Cardiac fibroblast (primary cell): ENCODE measurements at regions not wholly inside any gene's neighbourhood (a gene's known extent, or its start where the extent isn't known, plus 50 kb on each side); places are given as distances from the start of the nearest gene placed in this dataset.

ENCODE experiments used
- DNase-seq, 2 donors: peaks; one replicate each; pipeline versions ENCODE4 v3.0.0 to v3.0.0-alpha.2; 2010; ENCODE audit warnings: low read depth in 2 of 2
- H3K4me3 ChIP-seq, 2 donors: replicated peaks in 1 of 2; 1 replicate in 1 of 2; 2 replicates in 1 of 2; pipeline ENCODE4 v1.5.1; 2011; ENCODE audit warnings: low read depth in 2 of 2, low read length in 2 of 2, mild to moderate bottlenecking in 2 of 2, moderate library complexity in 1 of 2
- TF ChIP-seq, protein P1 (sequence below): IDR thresholded peaks from one replicate; pipeline ENCODE4 v1.5.1; 2011; ENCODE audit warnings: low read depth, mild to moderate bottlenecking, low read length, inconsistent platforms

DNA sequence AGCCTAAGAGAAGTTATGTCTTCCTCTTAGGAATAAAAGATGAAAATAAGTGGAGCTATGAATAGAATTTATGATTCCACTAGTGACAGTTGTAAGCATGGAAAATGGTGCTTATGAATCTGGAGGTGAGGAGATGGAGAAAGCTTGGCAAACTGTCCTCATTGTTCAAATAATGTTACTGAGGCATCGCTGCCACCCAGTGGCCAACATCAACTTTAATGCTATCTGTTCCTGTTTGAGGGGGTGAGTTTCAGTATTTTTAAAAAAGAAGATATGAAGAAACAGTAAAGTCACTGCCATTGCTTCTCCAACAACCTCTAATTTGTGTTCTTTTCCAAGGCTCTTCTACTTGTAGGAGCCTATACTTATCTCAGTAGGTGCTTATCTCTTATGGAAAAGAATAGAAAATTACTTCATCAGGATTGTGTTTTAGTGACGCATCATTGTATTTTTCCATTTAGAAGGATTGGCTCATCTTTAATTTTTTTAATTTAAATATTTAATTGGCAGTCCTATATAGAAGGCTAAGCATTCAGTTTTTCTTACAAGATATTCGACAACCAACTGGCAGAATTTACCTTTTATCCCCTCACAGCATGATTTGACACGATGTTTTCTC lies 260.4 kb upstream of the P2RY1 start:
- DNase-seq = peak; percentile 77 to 86
- no peak overlapping the region for H3K4me3 ChIP-seq
- TF ChIP-seq, protein P1, sequence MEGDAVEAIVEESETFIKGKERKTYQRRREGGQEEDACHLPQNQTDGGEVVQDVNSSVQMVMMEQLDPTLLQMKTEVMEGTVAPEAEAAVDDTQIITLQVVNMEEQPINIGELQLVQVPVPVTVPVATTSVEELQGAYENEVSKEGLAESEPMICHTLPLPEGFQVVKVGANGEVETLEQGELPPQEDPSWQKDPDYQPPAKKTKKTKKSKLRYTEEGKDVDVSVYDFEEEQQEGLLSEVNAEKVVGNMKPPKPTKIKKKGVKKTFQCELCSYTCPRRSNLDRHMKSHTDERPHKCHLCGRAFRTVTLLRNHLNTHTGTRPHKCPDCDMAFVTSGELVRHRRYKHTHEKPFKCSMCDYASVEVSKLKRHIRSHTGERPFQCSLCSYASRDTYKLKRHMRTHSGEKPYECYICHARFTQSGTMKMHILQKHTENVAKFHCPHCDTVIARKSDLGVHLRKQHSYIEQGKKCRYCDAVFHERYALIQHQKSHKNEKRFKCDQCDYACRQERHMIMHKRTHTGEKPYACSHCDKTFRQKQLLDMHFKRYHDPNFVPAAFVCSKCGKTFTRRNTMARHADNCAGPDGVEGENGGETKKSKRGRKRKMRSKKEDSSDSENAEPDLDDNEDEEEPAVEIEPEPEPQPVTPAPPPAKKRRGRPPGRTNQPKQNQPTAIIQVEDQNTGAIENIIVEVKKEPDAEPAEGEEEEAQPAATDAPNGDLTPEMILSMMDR = peak; percentile 48

DNA sequence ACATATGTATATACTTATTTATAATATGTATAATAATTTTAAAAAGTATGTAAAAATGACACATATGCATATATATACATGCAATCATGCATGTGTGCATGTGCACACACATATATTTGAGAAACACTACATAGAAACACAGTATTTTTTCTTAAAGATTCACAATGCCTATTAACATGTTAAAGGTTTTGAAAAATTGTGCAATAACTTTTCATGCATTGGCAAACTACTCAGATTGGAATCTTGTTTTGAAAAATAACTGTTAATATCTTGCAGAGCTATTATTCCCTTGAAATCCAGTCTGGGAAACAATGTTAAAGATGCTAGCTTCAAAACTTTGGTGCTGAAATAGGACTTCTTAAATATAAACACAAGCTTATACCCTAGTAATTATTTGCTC lies 256.2 kb upstream of the P2RY1 start:
- TF ChIP-seq, protein P1 = no peak
- no peak for DNase-seq
- H3K4me3 ChIP-seq = no peak overlapping the region

DNA sequence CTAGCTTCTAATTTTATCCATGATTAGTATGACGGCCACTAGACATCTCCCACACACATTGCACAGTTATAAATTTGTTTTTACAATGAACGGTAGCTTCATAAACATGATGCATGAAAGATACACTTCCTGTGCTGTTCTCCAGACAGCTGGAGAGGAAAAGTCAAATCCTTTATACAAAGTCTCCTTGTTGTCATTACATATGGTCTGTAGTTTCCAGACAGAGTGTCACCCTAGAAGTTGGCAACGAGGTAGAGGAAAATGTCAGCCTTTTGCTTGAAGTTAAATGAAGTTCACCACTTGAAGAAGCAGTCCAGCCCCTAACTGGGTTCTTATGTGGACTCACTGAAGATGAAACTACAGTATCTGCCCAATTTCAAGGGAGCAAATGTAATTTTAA lies 253.0 kb upstream of the P2RY1 start:
- peak in 1 of 2 donors; percentile 24 for DNase-seq
- TF ChIP-seq, protein P1 = no peak
- H3K4me3 ChIP-seq = no peak overlapping the region

DNA sequence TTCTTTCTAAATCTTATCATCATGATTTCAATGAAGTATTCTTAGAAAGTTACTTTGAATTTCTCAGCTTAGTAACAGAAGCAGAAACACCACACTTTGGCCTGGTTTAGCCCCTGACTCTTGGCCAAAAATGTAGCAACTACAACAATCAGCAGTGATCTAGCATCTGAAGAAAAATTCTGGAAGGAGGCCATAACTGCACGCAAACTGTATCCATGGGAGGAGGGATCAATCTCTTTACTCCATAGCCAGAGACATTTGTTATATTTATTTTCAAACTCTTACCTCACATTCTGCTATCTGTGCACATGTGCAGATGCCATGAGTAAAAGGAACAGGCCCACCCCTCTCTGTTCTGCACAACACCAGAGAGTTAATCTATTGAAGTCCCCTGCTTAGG lies 251.0 kb upstream of the P2RY1 start:
- DNase-seq = peak; percentile 9 to 68
- TF ChIP-seq, protein P1 = no peak

DNA sequence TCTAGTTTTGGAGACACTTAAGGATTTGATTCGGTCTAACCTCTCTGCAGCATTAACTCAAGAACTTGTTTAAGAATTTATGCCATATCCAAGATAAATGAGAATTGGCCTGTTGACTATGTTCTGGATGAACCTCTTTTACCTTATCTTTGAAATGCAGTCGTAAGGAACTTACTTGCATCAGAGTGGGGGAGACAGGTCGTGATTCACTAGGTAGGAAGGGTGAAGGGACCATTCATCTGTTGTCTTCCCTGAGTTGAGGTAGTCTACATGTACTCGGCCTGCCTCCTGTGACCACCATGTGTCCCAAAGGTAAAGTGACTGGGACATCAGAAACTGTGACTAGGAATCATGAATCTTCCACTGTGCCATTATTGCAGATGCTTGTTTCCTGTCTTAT lies 248.0 kb upstream of the P2RY1 start:
- TF ChIP-seq, protein P1 = no peak
- no peak for DNase-seq
- H3K4me3 ChIP-seq = no peak overlapping the region

More for the DNA sequence above, 251.0 kb upstream of the P2RY1 start:
- no peak overlapping the region for H3K4me3 ChIP-seq

DNA sequence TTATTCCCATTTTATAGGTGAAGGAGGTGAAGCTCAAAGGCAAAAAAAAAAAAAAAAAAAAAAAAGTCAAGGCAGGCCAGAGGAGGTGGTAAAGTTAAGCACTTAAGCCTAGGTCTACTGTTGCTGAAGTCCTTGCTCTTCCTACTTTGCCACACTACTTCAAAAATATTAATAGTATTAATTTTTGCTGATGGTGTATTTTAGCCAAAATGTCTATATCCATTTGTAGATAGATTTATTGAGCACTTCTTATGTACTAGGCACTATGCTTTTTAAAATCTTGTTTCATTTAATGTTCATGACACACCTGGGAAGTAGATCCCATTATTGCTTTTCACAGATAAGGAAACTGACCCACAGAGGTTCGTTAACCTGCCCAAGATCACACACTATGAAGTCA lies 247.1 kb upstream of the P2RY1 start:
- DNase-seq = no peak
- no peak overlapping the region for H3K4me3 ChIP-seq
- TF ChIP-seq, protein P1 = no peak

DNA sequence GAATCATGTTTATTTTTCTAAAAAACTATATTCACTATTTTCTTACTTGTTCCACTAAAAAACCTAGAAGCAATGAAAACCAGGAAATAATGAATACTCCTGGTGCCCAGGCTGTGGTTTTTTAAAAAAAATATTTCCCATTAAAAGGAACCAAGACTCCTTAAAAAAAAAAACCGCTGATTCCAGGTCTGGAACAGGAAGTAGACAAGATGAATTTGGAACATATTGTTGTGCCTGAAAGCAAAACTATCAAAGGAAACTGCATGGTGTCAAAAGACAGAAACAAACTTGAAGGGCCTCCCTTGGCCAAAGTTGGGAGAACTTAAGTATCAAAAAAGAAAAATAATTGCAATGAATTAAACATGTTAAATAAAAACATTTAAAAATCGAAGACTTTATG lies 245.3 kb upstream of the P2RY1 start:
- TF ChIP-seq, protein P1 = no peak
- no peak overlapping the region for H3K4me3 ChIP-seq
- peak in 1 of 2 donors; percentile 36 for DNase-seq
